Adrenal gland (tissue), 5 donors: ENCODE measurements at regions not wholly inside any gene's neighbourhood (a gene's known extent, or its start where the extent isn't known, plus 50 kb on each side); places are given as distances from the start of the nearest gene placed in this dataset.

Experiments
- CTCF ChIP-seq, 6 experiments: fragments of 450-650 bp in 4 of 6; fragments of 200-600 bp in 2 of 6; sonication (generic) in 1 of 6; IDR thresholded peaks; 1 replicate in 5 of 6; 2 replicates in 1 of 6; pipeline versions ENCODE4 v1.5.1 to v1.8.0; 2016 to 2021; ENCODE audit warnings: antibody characterized with exemption in 6 of 6, mild to moderate bottlenecking in 2 of 6, moderate library complexity in 1 of 6
- POLR2A ChIP-seq, 2 donors: fragments of 450-650 bp; IDR thresholded peaks; one replicate each; pipeline ENCODE4 v1.6.1; 2017; ENCODE audit warnings: antibody characterized with exemption in 2 of 2, mild to moderate bottlenecking in 2 of 2, moderate library complexity in 1 of 2
- donor health status: DM: no; HTN: no; CAD: no.

GRCh38 chr20:62553838-62554161, 78.0 kb upstream of the GATA5 start:
- no peak for TF ChIP-seq CTCF (IDR thresholded peaks at IDR 0.05)
- TF ChIP-seq POLR2A (IDR thresholded peaks at IDR 0.05), result no peak
